ENCODE measurements at regions not wholly inside any gene's neighbourhood (a gene's known extent, or its start where the extent isn't known, plus 50 kb on each side); places are given as distances from the start of the nearest gene placed in this dataset.

- 47 to 85% methylated on average over 2 of the region's 2 CpGs for WGBS, 2 donors
- Histone ChIP-seq H3K36me3 (no peaks in the 10 kb centered on the region), H3K27ac (no peak overlapping the region), H3K27me3 (no peaks in the 10 kb centered on the region), H3K4me3 (no peak overlapping the region), H3K4me1 (no peaks in the 10 kb centered on the region), H3K9me3 (no peaks in the 10 kb centered on the region)
- no peak for DNase-seq
- intact Hi-C loops (cut with DNase I): no loop called here
- TF ChIP-seq EP300 (IDR thresholded peaks at IDR 0.05) (no peak), POLR2A (IDR thresholded peaks at IDR 0.05) (no peak), POLR2AphosphoS5 (IDR thresholded peaks at IDR 0.05) (no peak), CTCF (IDR thresholded peaks at IDR 0.05) (no peak)
Observed at GRCh38 chr4:59831746-59832145, 1368.4 kb upstream of the ADGRL3 start.

- intact Hi-C loops (cut with DNase I): no loop called here
- TF ChIP-seq EP300 (IDR thresholded peaks at IDR 0.05): no peak
- TF ChIP-seq CTCF (IDR thresholded peaks at IDR 0.05): no peak
- TF ChIP-seq POLR2A (IDR thresholded peaks at IDR 0.05): no peak
- TF ChIP-seq POLR2AphosphoS5 (IDR thresholded peaks at IDR 0.05): no peak
Observed at GRCh38 chr4:59834943-59835342, 1365.2 kb upstream of the ADGRL3 start.

GRCh38 chr4:59837751-59838150 is 1362.4 kb upstream of the ADGRL3 start:
- DNase-seq: no peak
- no peaks in the 10 kb centered on the region for H3K27me3 ChIP-seq
- no peaks in the 10 kb centered on the region for H3K4me1 ChIP-seq
- intact Hi-C loops (cut with DNase I): no loop called here
- WGBS, 2 donors: 86 to 91% methylated on average over 1 of the region's 1 CpG
- no peak overlapping the region for H3K4me3 ChIP-seq
- no peak overlapping the region for H3K27ac ChIP-seq
- H3K9me3 ChIP-seq: no peaks in the 10 kb centered on the region
- TF ChIP-seq POLR2AphosphoS5 (IDR thresholded peaks at IDR 0.05) (no peak), EP300 (IDR thresholded peaks at IDR 0.05) (no peak), POLR2A (IDR thresholded peaks at IDR 0.05) (no peak), CTCF (IDR thresholded peaks at IDR 0.05) (no peak)
- H3K36me3 ChIP-seq: no peaks in the 10 kb centered on the region

More at GRCh38 chr4:59834943-59835342, 1365.2 kb upstream of the ADGRL3 start:
- Histone ChIP-seq H3K36me3 (no peaks in the 10 kb centered on the region), H3K9me3 (no peaks in the 10 kb centered on the region), H3K4me3 (no peak overlapping the region), H3K27ac (no peak overlapping the region), H3K4me1 (no peaks in the 10 kb centered on the region), H3K27me3 (no peaks in the 10 kb centered on the region)
- no peak for DNase-seq

GRCh38 chr4:59838236-59838635 is 1361.9 kb upstream of the ADGRL3 start:
- intact Hi-C loops (cut with DNase I): no loop called here
- Histone ChIP-seq H3K27me3 (no peaks in the 10 kb centered on the region), H3K27ac (no peak overlapping the region), H3K36me3 (no peaks in the 10 kb centered on the region), H3K4me3 (no peak overlapping the region), H3K9me3 (no peaks in the 10 kb centered on the region), H3K4me1 (no peaks in the 10 kb centered on the region)
- TF ChIP-seq POLR2A (IDR thresholded peaks at IDR 0.05): no peak
- TF ChIP-seq CTCF (IDR thresholded peaks at IDR 0.05): no peak
- TF ChIP-seq EP300 (IDR thresholded peaks at IDR 0.05): no peak
- TF ChIP-seq POLR2AphosphoS5 (IDR thresholded peaks at IDR 0.05): no peak
- WGBS, 2 donors: 95 to 96% methylated on average over 3 of the region's 3 CpGs
- DNase-seq: no peak

- intact Hi-C loops (cut with DNase I): no loop called here
- 93 to 95% methylated on average over 1 of the region's 1 CpG for WGBS, 2 donors
- Histone ChIP-seq H3K4me3 (no peak overlapping the region), H3K9me3 (no peaks in the 10 kb centered on the region), H3K27ac (no peak overlapping the region), H3K4me1 (no peaks in the 10 kb centered on the region), H3K36me3 (no peaks in the 10 kb centered on the region), H3K27me3 (no peaks in the 10 kb centered on the region)
- TF ChIP-seq POLR2AphosphoS5 (IDR thresholded peaks at IDR 0.05) (no peak), CTCF (IDR thresholded peaks at IDR 0.05) (no peak), EP300 (IDR thresholded peaks at IDR 0.05) (no peak), POLR2A (IDR thresholded peaks at IDR 0.05) (no peak)
- DNase-seq: no peak
Observed at GRCh38 chr4:59841698-59842097, 1358.4 kb upstream of the ADGRL3 start.

Data from sigmoid colon (tissue), 6 donors.